ENCODE measurements at regions not wholly inside any gene's neighbourhood (a gene's known extent, or its start where the extent isn't known, plus 50 kb on each side); places are given as distances from the start of the nearest gene placed in this dataset.
"Not testable (repeated sequence)": the region's sequence is repeated elsewhere in the genome, so short reads cannot be mapped to it uniquely, and the experiment has no call there.

- DNase-seq (ENCODE audit: low read depth): no peak
Measured at GRCh38 chr3:87489892-87490291, 213.5 kb upstream of the POU1F1 start.

- no peak for DNase-seq (ENCODE audit: low read depth)
Measured at GRCh38 chr3:87488765-87489164, 212.4 kb upstream of the POU1F1 start.

- not testable (repeated sequence) for DNase-seq (ENCODE audit: low read depth)
Measured at GRCh38 chr3:87486635-87487034, 210.3 kb upstream of the POU1F1 start.

DNA sequence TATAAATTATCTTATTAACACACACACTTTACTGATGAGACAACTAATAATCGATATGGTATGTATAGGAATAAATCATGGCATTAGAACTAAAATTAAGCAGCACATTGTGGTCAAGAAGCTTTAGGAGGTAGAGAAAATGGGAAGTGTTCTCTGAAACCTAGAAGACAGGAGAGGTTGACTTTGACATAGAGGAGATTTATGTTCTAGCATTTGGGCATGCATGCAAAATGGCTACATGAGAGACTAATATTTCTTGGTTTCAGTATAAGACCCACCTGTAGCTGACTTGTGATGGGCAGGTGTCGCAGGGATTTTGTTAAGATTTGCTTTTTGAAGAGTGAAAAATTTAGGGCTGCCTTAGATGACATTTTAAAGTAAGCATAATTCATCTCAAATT is 209.7 kb upstream of the POU1F1 start:
- DNase-seq (ENCODE audit: low read depth): no peak

GRCh38 chr3:87478716-87479115 is 202.3 kb upstream of the POU1F1 start:
- DNase-seq (ENCODE audit: low read depth): no peak

- no peak for DNase-seq (ENCODE audit: low read depth)
Measured at GRCh38 chr3:87473944-87474343, 197.6 kb upstream of the POU1F1 start.

GRCh38 chr3:87468938-87469337 is 192.6 kb upstream of the POU1F1 start:
- no peak for DNase-seq (ENCODE audit: low read depth)

- no peak for DNase-seq (ENCODE audit: low read depth)
Measured at GRCh38 chr3:87468235-87468634, 191.9 kb upstream of the POU1F1 start.

DNA sequence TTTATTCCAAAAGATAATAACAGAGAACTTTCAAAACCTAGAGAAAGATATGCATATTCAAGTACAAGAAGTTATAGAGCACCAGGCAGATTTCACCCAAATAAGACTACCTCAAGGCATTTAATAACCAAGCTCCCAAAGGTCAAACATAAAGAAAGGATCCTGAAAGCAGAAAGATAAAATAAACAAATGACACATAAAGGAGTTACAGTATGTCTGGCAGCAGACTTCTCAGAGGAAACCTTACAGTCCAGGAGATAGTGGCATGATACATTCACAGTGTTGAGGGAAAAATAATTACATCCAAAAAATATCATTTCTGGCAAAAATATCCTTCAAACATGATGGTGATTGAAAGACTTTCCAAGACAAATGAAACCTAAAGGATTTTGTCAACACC is 185.8 kb upstream of the POU1F1 start:
- DNase-seq (ENCODE audit: low read depth): no peak

DNA sequence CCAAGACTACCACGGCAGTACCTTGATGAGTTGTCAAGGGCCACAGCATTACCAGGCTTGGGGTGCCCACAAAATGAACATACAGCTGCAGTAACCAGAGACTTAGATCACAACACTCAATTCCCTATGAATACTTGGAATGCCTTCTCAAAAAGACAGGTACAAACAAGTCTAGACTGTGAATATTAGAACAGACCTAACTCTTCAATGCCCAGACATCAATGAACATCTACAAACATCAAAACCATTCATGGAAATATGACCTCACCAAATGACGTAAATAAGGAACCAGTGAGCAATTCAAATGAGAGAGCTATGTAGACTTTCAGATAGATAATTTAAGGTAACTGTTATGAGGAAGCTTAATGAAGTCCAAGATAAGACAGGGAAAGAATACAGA is 185.1 kb upstream of the POU1F1 start:
- DNase-seq (ENCODE audit: low read depth): no peak

GRCh38 chr3:87461036-87461435 is 184.7 kb upstream of the POU1F1 start:
- DNase-seq (ENCODE audit: low read depth): no peak

DNA sequence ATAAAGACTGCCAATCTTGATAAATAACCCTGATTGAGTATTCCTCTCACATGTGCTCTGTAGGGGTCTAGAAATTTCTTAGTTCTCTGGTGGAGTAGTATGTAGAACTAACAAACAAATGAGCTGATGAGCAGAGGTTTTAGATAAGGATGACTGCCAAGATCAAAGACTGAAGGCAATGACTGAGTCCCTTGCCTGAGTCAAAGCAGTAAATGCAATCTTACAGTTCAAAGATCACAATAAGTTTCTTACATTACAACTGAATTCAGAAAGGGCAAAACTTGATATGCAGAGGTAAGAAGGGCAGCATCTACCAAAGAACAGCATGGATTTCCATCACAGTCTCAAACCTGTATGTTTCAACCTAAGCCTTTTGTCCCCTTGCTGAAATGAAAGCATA is 172.2 kb upstream of the POU1F1 start:
- DNase-seq (ENCODE audit: low read depth): no peak

DNA sequence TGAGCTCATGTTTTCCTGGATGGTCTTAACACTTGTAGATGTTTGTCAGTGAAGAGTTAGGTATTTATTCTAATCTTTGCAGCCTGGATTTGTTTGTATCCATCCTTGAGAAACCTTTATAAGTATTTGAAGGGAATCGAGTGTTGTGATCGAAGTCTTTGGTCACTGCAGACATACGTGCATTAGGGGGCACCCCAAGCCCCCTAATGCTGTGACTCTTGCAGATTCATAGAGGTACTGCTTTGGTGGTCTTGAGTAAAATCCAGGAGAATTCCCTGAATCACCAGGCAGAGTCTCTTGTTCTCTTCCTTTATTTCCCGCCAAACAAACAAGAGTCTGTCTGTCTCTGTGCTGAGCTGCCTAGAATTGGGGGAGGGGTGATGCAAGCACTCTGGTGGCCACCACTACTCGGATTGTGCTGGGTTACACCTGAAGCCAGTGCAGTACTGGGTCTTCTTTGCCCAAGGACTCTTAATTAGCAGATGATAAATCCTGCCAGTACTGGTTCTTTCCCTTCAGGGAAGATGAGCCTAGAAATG is 170.5 kb upstream of the POU1F1 start:
- no peak for DNase-seq (ENCODE audit: low read depth)

DNA sequence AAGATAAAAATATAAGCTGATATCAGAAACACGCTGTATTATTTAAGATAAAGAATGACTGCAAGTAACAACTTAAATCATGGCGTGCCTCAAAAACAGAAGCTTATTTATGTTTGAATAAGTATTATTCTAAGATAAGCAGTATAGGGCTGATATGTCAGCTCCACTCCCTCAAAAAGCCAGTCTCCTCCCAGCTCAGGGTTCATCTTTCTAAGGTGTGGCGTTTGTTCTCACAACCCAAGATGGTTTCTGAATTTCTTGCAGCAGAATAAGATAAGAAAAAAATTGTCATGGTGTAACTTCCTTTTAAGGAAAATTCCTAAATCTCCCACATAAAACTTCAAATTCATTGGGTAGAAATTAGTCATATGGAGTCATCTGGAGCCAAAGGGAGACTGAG is 166.1 kb upstream of the POU1F1 start:
- DNase-seq (ENCODE audit: low read depth): no peak

- DNase-seq (ENCODE audit: low read depth): no peak
Measured at GRCh38 chr3:87437765-87438164, 161.4 kb upstream of the POU1F1 start.

GRCh38 chr3:87436781-87437543 is 160.6 kb upstream of the POU1F1 start:
- DNase-seq (ENCODE audit: low read depth): no peak

- DNase-seq (ENCODE audit: low read depth): no peak
Measured at GRCh38 chr3:87435926-87436620, 159.7 kb upstream of the POU1F1 start.

- DNase-seq (ENCODE audit: low read depth): not testable (repeated sequence)
Measured at GRCh38 chr3:87433445-87433844, 157.1 kb upstream of the POU1F1 start.

DNA sequence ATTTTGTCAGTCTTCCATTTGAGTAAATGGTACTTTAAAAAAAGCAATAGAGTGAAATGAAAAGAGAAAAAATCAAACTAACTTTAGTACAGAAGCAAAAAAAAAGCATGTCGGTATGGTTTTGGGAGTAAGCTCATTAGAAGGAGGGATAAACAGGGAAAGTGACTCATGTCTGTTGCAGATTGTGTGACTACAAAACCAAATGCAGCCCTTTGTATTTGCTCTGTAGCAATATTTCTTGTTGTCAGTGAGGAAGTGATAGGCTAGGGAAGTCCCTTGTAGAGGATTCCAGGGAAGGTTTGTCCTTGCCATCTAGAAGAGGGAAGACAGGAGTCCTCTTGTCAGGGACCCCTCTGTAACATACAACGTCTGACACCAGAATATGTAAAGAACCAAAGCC is 150.5 kb upstream of the POU1F1 start:
- DNase-seq (ENCODE audit: low read depth): no peak

DNA sequence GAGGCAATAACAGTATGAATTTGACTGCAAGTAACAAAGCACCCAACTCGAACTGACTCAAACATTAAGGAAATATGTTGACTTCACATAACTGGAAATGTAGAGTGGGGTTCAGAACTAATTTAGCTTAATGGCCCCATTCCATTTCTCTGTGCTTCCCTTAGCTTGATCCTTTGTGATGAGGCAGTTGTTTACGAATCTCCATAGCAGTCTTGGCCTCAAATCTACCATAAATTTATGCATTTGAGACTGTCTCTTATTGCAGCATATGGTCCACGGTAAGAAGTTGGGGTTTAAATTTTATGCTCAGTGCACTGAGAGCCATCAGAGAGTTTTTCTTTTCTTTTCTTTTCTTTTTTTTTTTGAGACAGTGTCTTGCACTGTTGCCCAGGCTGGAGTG is 148.7 kb upstream of the POU1F1 start:
- DNase-seq (ENCODE audit: low read depth): no peak

GRCh38 chr3:87423336-87423735 is 147.0 kb upstream of the POU1F1 start:
- DNase-seq (ENCODE audit: low read depth): no peak

GRCh38 chr3:87422333-87422732 is 145.9 kb upstream of the POU1F1 start:
- DNase-seq (ENCODE audit: low read depth): no peak

DNA sequence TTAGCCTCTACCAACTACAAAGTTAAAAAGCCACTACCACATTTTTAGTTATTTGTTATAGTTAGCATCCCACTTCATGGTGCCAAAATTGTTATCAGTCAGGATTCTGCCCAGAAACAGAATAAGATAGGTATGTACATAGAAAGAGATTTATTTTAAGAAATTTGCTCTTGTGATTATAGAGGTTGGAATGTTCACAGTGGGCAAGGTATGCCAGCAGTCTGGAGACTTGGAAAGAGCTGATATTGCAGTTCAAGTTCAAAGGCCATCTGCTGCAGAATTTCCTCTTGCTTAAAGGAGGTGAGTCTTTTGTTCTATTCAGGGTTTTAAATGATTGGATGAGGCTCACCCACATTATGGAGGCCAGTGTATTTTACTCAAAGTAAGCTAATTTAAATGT is 143.8 kb upstream of the POU1F1 start:
- DNase-seq (ENCODE audit: low read depth): no peak

GRCh38 chr3:87414271-87414670 is 137.9 kb upstream of the POU1F1 start:
- no peak for DNase-seq (ENCODE audit: low read depth)

All from fibroblast of gingiva (primary cell).